Activated CD4-positive, alpha-beta T cell treated with anti-CD3 and anti-CD28 coated beads, Interleukin-2, amount 50 U/mL, for 48 hours (primary cell): ENCODE measurements at regions not wholly inside any gene's neighbourhood (a gene's known extent, or its start where the extent isn't known, plus 50 kb on each side); places are given as distances from the start of the nearest gene placed in this dataset.

Experiments used
- DNase-seq, 2 experiments: peaks; one replicate each; pipeline ENCODE4 v3.0.0-alpha.2; 2020

- no peak for DNase-seq
Observed at GRCh38 chr22:23522623-23523251, 57.4 kb downstream of the IGLL1 start.

- DNase-seq = peak; percentile 69 to 79
Observed at GRCh38 chr22:23521441-23522113, 58.5 kb downstream of the IGLL1 start.

GRCh38 chr22:23520863-23521440 lies 59.1 kb downstream of the IGLL1 start:
- no peak for DNase-seq

GRCh38 chr22:23519442-23520157 lies 60.5 kb downstream of the IGLL1 start:
- no peak for DNase-seq

- DNase-seq = no peak
Observed at GRCh38 chr22:23518376-23519187, 61.5 kb downstream of the IGLL1 start.

GRCh38 chr22:23517804-23518375 lies 62.2 kb downstream of the IGLL1 start:
- no peak for DNase-seq

GRCh38 chr22:23516304-23516703 lies 63.8 kb downstream of the IGLL1 start:
- no peak for DNase-seq

GRCh38 chr22:23514322-23515038 lies 65.6 kb downstream of the IGLL1 start:
- DNase-seq = no peak

- no peak for DNase-seq
Observed at GRCh38 chr22:23513705-23514104, 66.4 kb downstream of the IGLL1 start.

GRCh38 chr22:23513133-23513532 lies 67.0 kb downstream of the IGLL1 start:
- DNase-seq = no peak

- no peak for DNase-seq
Observed at GRCh38 chr22:23512721-23513120, 67.4 kb downstream of the IGLL1 start.

- DNase-seq = no peak
Observed at GRCh38 chr22:23512348-23512705, 67.8 kb downstream of the IGLL1 start.

GRCh38 chr22:23511627-23512347 lies 68.3 kb downstream of the IGLL1 start:
- DNase-seq = no peak

GRCh38 chr22:23509571-23510302 lies 70.4 kb downstream of the IGLL1 start:
- no peak for DNase-seq

GRCh38 chr22:23504516-23504915 lies 75.6 kb downstream of the IGLL1 start:
- DNase-seq = no peak

- no peak for DNase-seq
Observed at GRCh38 chr22:23503736-23504440, 76.2 kb downstream of the IGLL1 start.

- DNase-seq = no peak
Observed at GRCh38 chr22:23503142-23503541, 76.9 kb downstream of the IGLL1 start.

- no peak for DNase-seq
Observed at GRCh38 chr22:23501708-23502107, 78.4 kb downstream of the IGLL1 start.

GRCh38 chr22:23501261-23501619 lies 78.8 kb downstream of the IGLL1 start:
- no peak for DNase-seq
